ENCODE measurements at regions not wholly inside any gene's neighbourhood (a gene's known extent, or its start where the extent isn't known, plus 50 kb on each side); places are given as distances from the start of the nearest gene placed in this dataset.

DNA sequence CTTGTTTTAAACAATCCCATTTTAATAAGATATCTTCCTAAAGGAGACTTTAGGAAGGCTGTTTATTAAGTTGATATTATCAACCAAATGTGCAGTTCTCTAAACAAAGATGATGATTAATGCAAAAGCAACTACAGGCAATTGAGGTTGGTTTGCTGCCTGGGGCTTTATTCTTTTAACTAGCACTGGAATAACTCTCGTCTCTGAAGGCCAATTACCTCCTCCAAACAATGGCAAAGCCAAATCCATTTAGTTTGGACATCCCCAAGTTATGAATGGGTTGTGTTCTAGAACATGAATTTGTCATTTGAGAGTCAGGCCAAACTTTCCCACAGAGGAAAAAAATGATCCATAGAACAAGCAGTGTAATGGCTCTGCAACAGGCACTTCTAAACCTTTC is 114.1 kb downstream of the SLC16A9 start:
- Histone ChIP-seq H3K4me1 (ENCODE audit: insufficient read depth, low read length) (no peaks in the 10 kb centered on the region), H3K27me3 (ENCODE audit: insufficient read depth, low read length) (no peaks in the 10 kb centered on the region), H3K9me3 (ENCODE audit: insufficient read depth, low read depth, low read length) (no peaks in the 10 kb centered on the region), H3K9ac (ENCODE audit: low read depth, low read length) (no peak overlapping the region), H3K4me3 (ENCODE audit: low read length) (no peak overlapping the region), H3K27ac (ENCODE audit: low read length) (no peak overlapping the region), H3K36me3 (ENCODE audit: insufficient read depth, low read depth, low read length) (no peaks in the 10 kb centered on the region)

DNA sequence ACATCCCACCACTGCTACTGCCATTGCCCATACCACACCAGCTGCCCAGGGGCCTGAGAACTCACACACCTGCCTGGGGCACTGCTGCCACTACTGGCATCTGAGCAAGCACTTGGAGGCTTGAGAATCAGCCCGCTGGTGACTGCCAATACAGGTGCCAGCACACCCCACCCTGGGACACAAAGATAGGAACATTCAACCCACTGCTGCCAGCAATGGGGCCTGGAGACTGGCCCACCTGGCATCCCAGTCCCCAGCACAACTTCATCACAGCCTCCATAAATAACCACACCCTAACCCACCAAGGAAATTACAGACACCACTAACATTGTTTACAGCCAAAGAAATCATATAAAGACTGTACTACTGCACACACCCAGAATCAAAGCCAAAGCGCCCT is 115.9 kb downstream of the SLC16A9 start:
- H3K27me3 ChIP-seq (ENCODE audit: insufficient read depth, low read length), result no peaks in the 10 kb centered on the region
- no peaks in the 10 kb centered on the region for H3K36me3 ChIP-seq (ENCODE audit: insufficient read depth, low read depth, low read length)
- no peak overlapping the region for H3K9ac ChIP-seq (ENCODE audit: low read depth, low read length)
- no peaks in the 10 kb centered on the region for H3K9me3 ChIP-seq (ENCODE audit: insufficient read depth, low read depth, low read length)
- H3K4me3 ChIP-seq (ENCODE audit: low read length), result no peak overlapping the region
- no peaks in the 10 kb centered on the region for H3K4me1 ChIP-seq (ENCODE audit: insufficient read depth, low read length)
- H3K27ac ChIP-seq (ENCODE audit: low read length), result no peak overlapping the region

DNA sequence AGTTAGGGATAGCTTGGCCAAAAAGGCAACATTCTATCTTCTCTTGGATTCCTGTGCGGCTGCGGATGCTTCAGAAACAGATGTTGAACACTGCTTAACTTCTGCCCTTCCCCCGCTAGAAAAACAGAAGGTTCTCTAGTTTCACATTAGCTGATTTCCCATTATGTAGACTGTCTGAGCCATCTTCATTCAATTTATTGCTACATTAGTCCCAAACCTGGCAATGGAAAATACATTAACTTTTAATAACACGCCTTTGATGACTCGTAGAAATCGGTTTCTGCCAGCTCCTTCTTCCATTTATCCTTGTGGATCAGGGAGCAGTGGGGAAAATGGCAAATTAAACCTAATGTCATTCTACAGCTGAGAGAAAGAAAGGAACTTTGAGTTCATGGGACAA is 119.9 kb downstream of the SLC16A9 start:
- Histone ChIP-seq H3K4me3 (ENCODE audit: low read length) (no peak overlapping the region), H3K9me3 (ENCODE audit: insufficient read depth, low read depth, low read length) (no peaks in the 10 kb centered on the region), H3K27me3 (ENCODE audit: insufficient read depth, low read length) (no peaks in the 10 kb centered on the region), H3K27ac (ENCODE audit: low read length) (no peak overlapping the region), H3K36me3 (ENCODE audit: insufficient read depth, low read depth, low read length) (no peaks in the 10 kb centered on the region), H3K9ac (ENCODE audit: low read depth, low read length) (no peak overlapping the region), H3K4me1 (ENCODE audit: insufficient read depth, low read length) (no peaks in the 10 kb centered on the region)

DNA sequence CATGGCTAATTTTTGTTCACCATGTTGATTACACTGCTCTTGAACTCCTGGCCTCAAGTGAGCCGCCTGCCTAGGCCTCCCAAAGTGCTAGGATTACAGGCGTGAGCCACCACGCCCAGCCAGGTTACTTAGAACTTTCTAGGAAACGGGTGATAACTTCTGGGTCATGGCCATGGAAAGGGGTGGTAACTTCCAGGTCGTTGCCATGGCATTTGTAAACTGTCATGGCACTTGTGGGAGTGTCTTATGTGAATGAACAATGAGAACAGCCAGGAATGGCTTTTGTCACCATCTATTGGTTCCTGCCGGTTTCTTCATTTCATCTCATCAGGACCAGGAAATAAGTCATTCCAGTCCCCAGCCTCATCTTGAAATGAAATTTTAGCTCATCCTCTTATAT is 120.9 kb downstream of the SLC16A9 start:
- Histone ChIP-seq H3K9ac (ENCODE audit: low read depth, low read length) (no peak overlapping the region), H3K27me3 (ENCODE audit: insufficient read depth, low read length) (no peaks in the 10 kb centered on the region), H3K36me3 (ENCODE audit: insufficient read depth, low read depth, low read length) (no peaks in the 10 kb centered on the region), H3K27ac (ENCODE audit: low read length) (no peak overlapping the region), H3K9me3 (ENCODE audit: insufficient read depth, low read depth, low read length) (no peaks in the 10 kb centered on the region), H3K4me3 (ENCODE audit: low read length) (no peak overlapping the region), H3K4me1 (ENCODE audit: insufficient read depth, low read length) (no peaks in the 10 kb centered on the region)

DNA sequence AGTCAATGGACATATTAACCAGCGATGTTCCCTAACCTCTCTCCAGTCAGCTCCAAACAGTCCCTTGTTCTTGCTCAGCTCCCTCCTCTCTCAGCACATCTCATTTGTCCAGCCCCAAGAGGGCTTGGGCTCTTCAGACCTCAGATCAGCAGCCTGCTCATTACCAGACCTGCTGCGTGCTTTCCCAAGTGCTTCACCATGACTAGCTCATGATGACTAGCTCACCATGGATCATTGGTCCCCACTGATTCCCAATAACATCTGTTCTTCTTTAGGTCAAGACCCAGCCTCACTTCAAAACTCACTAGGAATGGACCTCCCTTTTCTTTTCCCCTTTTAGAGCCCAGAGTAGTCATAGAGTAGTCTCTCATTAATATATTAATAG is 121.9 kb downstream of the SLC16A9 start:
- no peak overlapping the region for H3K27ac ChIP-seq (ENCODE audit: low read length)
- H3K36me3 ChIP-seq (ENCODE audit: insufficient read depth, low read depth, low read length), result no peaks in the 10 kb centered on the region
- no peaks in the 10 kb centered on the region for H3K27me3 ChIP-seq (ENCODE audit: insufficient read depth, low read length)
- no peaks in the 10 kb centered on the region for H3K9me3 ChIP-seq (ENCODE audit: insufficient read depth, low read depth, low read length)
- H3K4me1 ChIP-seq (ENCODE audit: insufficient read depth, low read length), result no peaks in the 10 kb centered on the region
- no peak overlapping the region for H3K9ac ChIP-seq (ENCODE audit: low read depth, low read length)
- no peak overlapping the region for H3K4me3 ChIP-seq (ENCODE audit: low read length)

DNA sequence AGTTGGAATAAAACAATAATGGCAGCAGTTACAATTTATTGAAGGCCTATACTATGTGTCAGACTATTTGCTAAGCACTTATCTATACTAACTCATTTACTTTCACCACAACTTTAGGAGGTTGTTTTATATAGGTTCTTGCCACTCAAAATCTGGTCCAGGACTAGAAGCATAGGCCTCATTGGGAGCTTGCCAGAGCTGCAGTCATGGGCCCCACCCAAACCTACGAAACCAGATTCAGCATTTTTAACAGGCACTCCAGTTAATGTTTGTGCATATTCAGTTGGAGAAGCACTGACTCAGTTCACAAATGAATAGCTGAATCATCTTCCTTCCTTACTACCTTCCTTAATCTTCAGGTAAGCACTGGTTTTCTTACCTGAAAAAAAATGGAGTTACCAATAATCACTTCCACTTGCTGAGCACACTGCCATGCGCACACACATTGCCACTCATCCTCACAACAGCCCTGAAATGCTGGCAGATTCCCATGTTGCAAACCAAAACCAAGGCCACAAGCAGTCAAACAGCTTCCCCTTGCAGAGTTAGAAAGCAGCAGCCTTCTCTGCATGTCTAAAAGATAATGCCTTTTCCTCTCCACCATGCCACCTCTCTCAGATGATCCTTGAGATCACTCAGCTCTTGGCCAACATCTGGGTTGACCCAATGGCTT is 122.4 kb downstream of the SLC16A9 start:
- Histone ChIP-seq H3K27me3 (ENCODE audit: insufficient read depth, low read length) (no peaks in the 10 kb centered on the region), H3K4me1 (ENCODE audit: insufficient read depth, low read length) (no peaks in the 10 kb centered on the region), H3K27ac (ENCODE audit: low read length) (no peak overlapping the region), H3K36me3 (ENCODE audit: insufficient read depth, low read depth, low read length) (no peaks in the 10 kb centered on the region), H3K9ac (ENCODE audit: low read depth, low read length) (no peak overlapping the region), H3K9me3 (ENCODE audit: insufficient read depth, low read depth, low read length) (no peaks in the 10 kb centered on the region), H3K4me3 (ENCODE audit: low read length) (no peak overlapping the region)

DNA sequence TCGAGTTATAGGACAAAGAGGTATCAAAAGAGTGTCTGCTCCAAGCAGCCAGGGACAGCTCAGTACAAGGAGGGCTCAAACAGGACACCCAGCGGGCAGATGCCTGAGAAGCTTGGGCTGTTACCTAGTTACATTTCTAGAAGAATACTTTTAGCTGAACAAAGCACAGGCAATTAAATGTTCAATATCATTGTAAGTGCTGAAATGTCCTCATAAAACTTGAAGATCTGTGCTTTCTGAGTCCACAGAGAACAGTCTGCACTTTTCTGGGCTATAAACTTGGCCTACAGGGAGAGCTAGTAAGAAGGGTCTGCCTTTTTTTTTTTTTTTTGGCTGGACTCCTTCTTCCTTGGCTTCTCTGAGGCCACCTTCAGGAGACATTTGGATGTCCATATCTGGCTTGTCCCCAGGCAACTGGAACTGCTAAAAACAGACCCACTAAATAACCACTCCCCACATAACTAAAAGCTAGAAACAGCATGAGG is 123.2 kb downstream of the SLC16A9 start:
- Histone ChIP-seq H3K27ac (ENCODE audit: low read length) (no peak overlapping the region), H3K9ac (ENCODE audit: low read depth, low read length) (no peak overlapping the region), H3K4me1 (ENCODE audit: insufficient read depth, low read length) (no peaks in the 10 kb centered on the region), H3K36me3 (ENCODE audit: insufficient read depth, low read depth, low read length) (no peaks in the 10 kb centered on the region), H3K27me3 (ENCODE audit: insufficient read depth, low read length) (no peaks in the 10 kb centered on the region), H3K4me3 (ENCODE audit: low read length) (no peak overlapping the region), H3K9me3 (ENCODE audit: insufficient read depth, low read depth, low read length) (no peaks in the 10 kb centered on the region)

DNA sequence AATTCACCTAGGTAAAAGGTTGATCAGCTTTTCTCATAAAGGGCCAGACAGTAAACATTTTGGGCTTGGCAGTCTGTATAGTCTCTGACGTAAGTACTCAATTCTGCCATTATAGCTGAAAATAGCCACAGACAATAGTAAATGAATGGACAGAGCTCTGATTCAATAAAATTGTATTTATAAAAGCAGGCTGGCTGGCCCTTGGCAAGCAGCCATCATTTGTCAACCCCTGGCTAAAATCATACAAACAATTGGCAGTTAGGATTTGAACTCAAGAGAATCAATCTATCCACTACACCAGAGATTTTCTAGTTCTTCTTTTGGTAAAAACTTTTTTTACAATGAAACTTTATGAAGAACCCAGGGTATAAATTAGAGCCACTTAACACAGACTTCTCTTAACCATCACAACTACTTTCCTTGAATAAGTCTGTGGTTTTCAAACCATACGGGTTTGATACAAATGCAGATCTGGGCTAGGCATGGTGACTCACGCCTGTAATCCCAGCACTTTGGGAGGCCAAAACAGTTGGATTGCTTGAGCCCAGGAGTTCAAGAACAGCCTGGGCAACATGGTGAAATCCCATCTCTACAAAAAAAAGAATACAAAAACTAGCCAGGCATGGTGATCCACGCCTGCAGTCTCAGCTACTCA is 124.5 kb downstream of the SLC16A9 start:
- H3K27me3 ChIP-seq (ENCODE audit: insufficient read depth, low read length), result no peaks in the 10 kb centered on the region
- no peak overlapping the region for H3K9ac ChIP-seq (ENCODE audit: low read depth, low read length)

DNA sequence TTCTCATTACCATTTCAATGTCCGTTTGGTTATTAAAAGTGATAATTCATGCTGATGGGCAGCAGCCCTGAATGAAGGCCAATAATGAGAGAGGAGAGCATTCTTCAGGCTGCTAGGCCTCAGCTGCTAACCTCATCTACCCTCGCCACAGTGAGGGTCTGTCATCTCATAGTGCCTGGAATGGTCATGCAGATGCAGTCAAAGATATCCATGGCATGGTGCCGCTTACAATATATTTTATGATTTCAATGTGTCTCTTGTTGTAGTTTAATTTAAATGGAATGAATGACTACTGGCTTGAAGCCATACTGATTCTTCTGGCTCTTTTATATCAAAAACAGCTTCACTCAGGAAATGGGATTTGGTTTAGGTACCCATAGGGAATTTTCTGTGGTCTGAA is 126.9 kb downstream of the SLC16A9 start:
- no peak overlapping the region for H3K27ac ChIP-seq (ENCODE audit: low read length)
- H3K27me3 ChIP-seq (ENCODE audit: insufficient read depth, low read length), result no peaks in the 10 kb centered on the region
- no peaks in the 10 kb centered on the region for H3K36me3 ChIP-seq (ENCODE audit: insufficient read depth, low read depth, low read length)
- H3K9ac ChIP-seq (ENCODE audit: low read depth, low read length), result no peak overlapping the region
- H3K4me3 ChIP-seq (ENCODE audit: low read length), result no peak overlapping the region
- no peaks in the 10 kb centered on the region for H3K4me1 ChIP-seq (ENCODE audit: insufficient read depth, low read length)
- no peaks in the 10 kb centered on the region for H3K9me3 ChIP-seq (ENCODE audit: insufficient read depth, low read depth, low read length)

More for the DNA sequence above, 124.5 kb downstream of the SLC16A9 start:
- Histone ChIP-seq H3K4me1 (ENCODE audit: insufficient read depth, low read length) (no peaks in the 10 kb centered on the region), H3K9me3 (ENCODE audit: insufficient read depth, low read depth, low read length) (no peaks in the 10 kb centered on the region), H3K4me3 (ENCODE audit: low read length) (no peak overlapping the region), H3K36me3 (ENCODE audit: insufficient read depth, low read depth, low read length) (no peaks in the 10 kb centered on the region), H3K27ac (ENCODE audit: low read length) (no peak overlapping the region)

DNA sequence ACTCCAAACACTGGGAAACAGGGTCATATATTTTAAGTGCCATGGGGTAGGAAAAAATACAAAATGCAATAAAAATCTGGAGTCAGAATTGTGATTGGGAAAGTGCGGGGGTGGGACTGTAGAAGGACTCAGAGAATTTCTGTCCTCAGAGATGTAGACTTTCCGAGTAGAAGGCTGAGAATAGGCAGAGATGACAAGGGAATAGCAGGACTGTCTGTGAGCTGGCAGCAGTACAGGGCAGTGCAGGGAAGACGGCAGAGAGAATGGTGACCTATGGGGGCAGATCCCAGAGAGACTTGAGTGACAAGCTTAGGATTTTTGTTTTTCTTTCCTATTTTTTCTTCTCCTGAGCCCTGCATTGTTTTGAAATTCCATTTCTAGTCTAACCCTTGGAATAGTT is 127.6 kb downstream of the SLC16A9 start:
- H3K36me3 ChIP-seq (ENCODE audit: insufficient read depth, low read depth, low read length), result no peaks in the 10 kb centered on the region
- no peak overlapping the region for H3K9ac ChIP-seq (ENCODE audit: low read depth, low read length)
- no peaks in the 10 kb centered on the region for H3K9me3 ChIP-seq (ENCODE audit: insufficient read depth, low read depth, low read length)
- H3K4me1 ChIP-seq (ENCODE audit: insufficient read depth, low read length), result no peaks in the 10 kb centered on the region
- no peak overlapping the region for H3K27ac ChIP-seq (ENCODE audit: low read length)
- no peak overlapping the region for H3K4me3 ChIP-seq (ENCODE audit: low read length)
- no peaks in the 10 kb centered on the region for H3K27me3 ChIP-seq (ENCODE audit: insufficient read depth, low read length)

DNA sequence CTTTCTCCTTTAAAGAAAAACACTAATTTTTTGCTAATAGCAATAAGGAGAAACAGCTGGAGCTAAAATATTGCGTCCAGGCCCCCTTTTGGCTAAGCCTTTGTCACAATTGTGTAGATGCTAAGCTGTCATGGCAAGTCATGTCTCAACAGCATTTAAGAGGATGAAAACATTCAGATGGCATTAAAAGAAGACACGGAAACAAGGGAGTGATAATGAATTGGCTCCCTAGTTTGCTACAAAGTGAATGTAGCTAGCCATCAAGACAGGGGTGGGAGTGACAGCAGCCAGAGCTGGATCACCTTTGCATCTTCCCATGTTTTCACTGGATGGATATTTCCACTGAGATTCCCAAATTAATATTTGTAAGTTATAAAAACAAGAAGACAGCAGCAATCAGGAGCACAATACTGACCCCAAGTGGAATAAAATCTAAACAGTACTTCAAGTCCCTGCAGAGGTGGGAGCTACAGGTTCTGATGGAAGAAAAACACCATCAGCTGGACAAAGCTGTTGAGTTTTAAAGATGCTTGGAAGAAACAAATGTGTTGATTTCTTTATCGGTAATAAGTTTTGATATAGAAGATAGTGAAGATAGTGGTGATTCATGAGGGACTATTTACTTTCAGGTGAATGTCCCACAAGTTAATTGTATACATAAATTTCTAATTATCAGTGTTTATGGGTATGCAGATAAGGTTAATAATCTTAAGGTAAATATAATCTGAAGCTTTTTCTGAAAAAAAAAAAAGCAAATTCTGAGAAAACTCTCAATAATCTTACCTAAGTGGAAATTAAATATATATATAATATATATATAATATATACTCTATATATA is 129.4 kb downstream of the SLC16A9 start:
- H3K36me3 ChIP-seq (ENCODE audit: insufficient read depth, low read depth, low read length), result no peaks in the 10 kb centered on the region
- no peaks in the 10 kb centered on the region for H3K27me3 ChIP-seq (ENCODE audit: insufficient read depth, low read length)
- H3K9ac ChIP-seq (ENCODE audit: low read depth, low read length), result no peak overlapping the region
- H3K27ac ChIP-seq (ENCODE audit: low read length), result no peak overlapping the region
- H3K4me3 ChIP-seq (ENCODE audit: low read length), result no peak overlapping the region
- no peaks in the 10 kb centered on the region for H3K9me3 ChIP-seq (ENCODE audit: insufficient read depth, low read depth, low read length)
- H3K4me1 ChIP-seq (ENCODE audit: insufficient read depth, low read length), result no peaks in the 10 kb centered on the region

DNA sequence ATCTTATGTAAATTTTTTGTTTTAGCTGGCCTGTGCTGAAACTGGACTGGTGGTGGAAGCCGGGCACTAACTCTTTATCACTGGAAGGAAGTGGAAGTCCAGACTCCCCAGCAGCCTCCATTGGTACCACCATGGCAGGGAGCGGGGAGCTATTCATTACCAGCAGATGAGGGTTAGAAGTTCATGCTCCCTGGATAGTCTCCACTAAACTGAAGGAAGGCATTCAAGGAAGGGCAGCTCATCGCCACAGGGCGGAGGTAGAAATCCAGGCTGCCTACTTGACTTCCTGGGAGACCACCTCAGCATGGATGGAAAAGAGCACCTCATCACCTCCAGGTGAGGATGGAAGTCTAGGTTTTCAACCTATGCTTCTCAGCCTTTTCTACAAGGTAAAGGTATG is 130.9 kb downstream of the SLC16A9 start:
- Histone ChIP-seq H3K9ac (ENCODE audit: low read depth, low read length) (no peak overlapping the region), H3K4me3 (ENCODE audit: low read length) (no peak overlapping the region), H3K9me3 (ENCODE audit: insufficient read depth, low read depth, low read length) (no peaks in the 10 kb centered on the region), H3K4me1 (ENCODE audit: insufficient read depth, low read length) (no peaks in the 10 kb centered on the region), H3K36me3 (ENCODE audit: insufficient read depth, low read depth, low read length) (no peaks in the 10 kb centered on the region), H3K27ac (ENCODE audit: low read length) (no peak overlapping the region), H3K27me3 (ENCODE audit: insufficient read depth, low read length) (no peaks in the 10 kb centered on the region)
